ENCODE measurements at regions not wholly inside any gene's neighbourhood (a gene's known extent, or its start where the extent isn't known, plus 50 kb on each side); places are given as distances from the start of the nearest gene placed in this dataset.

DNA sequence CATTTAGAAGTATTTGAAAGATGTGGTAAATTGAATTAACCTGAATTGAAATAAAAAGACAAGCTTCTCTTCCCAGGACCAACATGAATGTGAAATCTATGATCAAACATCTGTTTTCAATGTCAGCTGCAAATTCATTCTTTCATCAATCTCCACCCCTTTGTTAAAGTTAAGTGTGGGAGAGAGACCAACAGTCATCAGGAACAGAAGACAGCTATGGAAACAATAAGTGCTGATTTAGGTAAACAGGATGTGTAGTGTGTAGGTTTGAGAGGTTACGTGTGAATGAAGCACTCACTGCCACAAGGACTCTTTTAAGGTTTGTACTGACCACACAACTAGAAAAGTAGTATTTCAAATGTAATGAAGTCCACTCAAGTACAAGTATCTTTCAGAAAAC lies 1659.8 kb upstream of the CELF4 start:
- TF ChIP-seq JUND (IDR thresholded peaks at IDR 0.05) (no peak), YY1 (IDR thresholded peaks at IDR 0.05) (no peak), RAD21 (IDR thresholded peaks at IDR 0.05) (no peak), FOXA2 (IDR thresholded peaks at IDR 0.05) (no peak), EGR1 (IDR thresholded peaks at IDR 0.05; ENCODE audit: low read depth in 2 of 2) (no peak), FOXA1 (IDR thresholded peaks at IDR 0.05) (no peak)
- TF ChIP-seq, protein P1, sequence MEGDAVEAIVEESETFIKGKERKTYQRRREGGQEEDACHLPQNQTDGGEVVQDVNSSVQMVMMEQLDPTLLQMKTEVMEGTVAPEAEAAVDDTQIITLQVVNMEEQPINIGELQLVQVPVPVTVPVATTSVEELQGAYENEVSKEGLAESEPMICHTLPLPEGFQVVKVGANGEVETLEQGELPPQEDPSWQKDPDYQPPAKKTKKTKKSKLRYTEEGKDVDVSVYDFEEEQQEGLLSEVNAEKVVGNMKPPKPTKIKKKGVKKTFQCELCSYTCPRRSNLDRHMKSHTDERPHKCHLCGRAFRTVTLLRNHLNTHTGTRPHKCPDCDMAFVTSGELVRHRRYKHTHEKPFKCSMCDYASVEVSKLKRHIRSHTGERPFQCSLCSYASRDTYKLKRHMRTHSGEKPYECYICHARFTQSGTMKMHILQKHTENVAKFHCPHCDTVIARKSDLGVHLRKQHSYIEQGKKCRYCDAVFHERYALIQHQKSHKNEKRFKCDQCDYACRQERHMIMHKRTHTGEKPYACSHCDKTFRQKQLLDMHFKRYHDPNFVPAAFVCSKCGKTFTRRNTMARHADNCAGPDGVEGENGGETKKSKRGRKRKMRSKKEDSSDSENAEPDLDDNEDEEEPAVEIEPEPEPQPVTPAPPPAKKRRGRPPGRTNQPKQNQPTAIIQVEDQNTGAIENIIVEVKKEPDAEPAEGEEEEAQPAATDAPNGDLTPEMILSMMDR (IDR thresholded peaks at IDR 0.05; ENCODE audit: low read depth, low read length, missing input control) = no peak

Measured in liver (tissue), 3 donors.